Forelimb muscle (tissue), 1 donor: ENCODE measurements at regions not wholly inside any gene's neighbourhood (a gene's known extent, or its start where the extent isn't known, plus 50 kb on each side); places are given as distances from the start of the nearest gene placed in this dataset.
"Not testable (repeated sequence)": the region's sequence is repeated elsewhere in the genome, so short reads cannot be mapped to it uniquely, and the experiment has no call there.

ENCODE experiments used
- DNase-seq: peaks from one replicate; pipeline ENCODE4 v3.0.0-alpha.2; 2013; ENCODE audit warnings: low read depth

- not testable (repeated sequence) for DNase-seq
These were observed 72.5 kb upstream of the C1GALT1C1 start for GRCh38 chrX:120702337-120702736.

- DNase-seq = no peak
These were observed 67.2 kb upstream of the C1GALT1C1 start for GRCh38 chrX:120697053-120697452.

GRCh38 chrX:120692319-120692718 lies 62.5 kb upstream of the C1GALT1C1 start:
- DNase-seq = no peak

- no peak for DNase-seq
These were observed 61.1 kb upstream of the C1GALT1C1 start for GRCh38 chrX:120690941-120691340.

- no peak for DNase-seq
These were observed 60.5 kb upstream of the C1GALT1C1 start for GRCh38 chrX:120690344-120690743.

GRCh38 chrX:120680090-120680489 lies 50.2 kb upstream of the C1GALT1C1 start:
- DNase-seq = no peak
